GM12892 (cell line): ENCODE measurements at regions not wholly inside any gene's neighbourhood (a gene's known extent, or its start where the extent isn't known, plus 50 kb on each side); places are given as distances from the start of the nearest gene placed in this dataset.

Experiments used
- POLR2A ChIP-seq: IDR thresholded peaks from 2 replicates; pipeline ENCODE4 v1.6.1; 2011; ENCODE audit warnings: low read depth, low read length, control low read depth
- POLR2AphosphoS5 ChIP-seq: IDR thresholded peaks from 2 replicates; pipeline ENCODE4 v1.6.1; 2011; ENCODE audit warnings: low read depth, low read length, control low read depth
- TAF1 ChIP-seq: IDR thresholded peaks from 2 replicates; pipeline ENCODE4 v1.6.1; 2011; ENCODE audit warnings: low read depth, mild to moderate bottlenecking, control low read depth, low read length, borderline replicate concordance

DNA sequence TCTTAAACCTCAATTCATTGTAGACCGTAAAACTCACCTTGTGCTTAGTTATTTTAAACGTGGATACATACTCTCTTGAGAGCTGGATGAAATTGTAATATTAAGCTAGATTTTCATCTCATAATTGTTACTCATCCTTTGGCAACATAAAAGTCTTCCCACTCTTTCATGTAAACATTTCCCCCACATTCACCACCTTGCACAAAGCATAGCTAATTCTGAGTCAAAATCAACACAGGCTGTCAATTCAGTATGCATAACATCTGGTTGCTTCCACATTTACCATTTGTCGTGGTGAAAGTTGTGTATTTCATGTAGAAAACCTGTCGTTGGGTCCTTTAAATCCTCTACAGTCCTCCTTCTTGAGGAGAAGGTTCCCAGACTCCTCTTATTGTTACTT, 524.6 kb downstream of the OTOL1 start:
- TF ChIP-seq POLR2A, result no peak
- TF ChIP-seq TAF1, result no peak
- TF ChIP-seq POLR2AphosphoS5, result no peak
